Skeletal muscle tissue (tissue), 3 donors: ENCODE measurements at regions not wholly inside any gene's neighbourhood (a gene's known extent, or its start where the extent isn't known, plus 50 kb on each side); places are given as distances from the start of the nearest gene placed in this dataset.

Source experiments
- H3K27ac ChIP-seq: one replicate; pipeline ENCODE4 v1.7.0; 2013; ENCODE audit warnings: mild to moderate bottlenecking, low read depth, low read length, inconsistent platforms
- H3K27me3 ChIP-seq, 3 donors: one replicate each; pipeline ENCODE4 v1.7.0; 2013; ENCODE audit warnings: low read length in 3 of 3; ENCODE audit not compliant: control insufficient read depth in 3 of 3, insufficient read depth in 3 of 3
- H3K36me3 ChIP-seq, 3 donors: one replicate each; pipeline ENCODE4 v1.7.0; 2013; ENCODE audit warnings: low read length in 3 of 3; ENCODE audit not compliant: control insufficient read depth in 3 of 3, insufficient read depth in 3 of 3
- H3K4me1 ChIP-seq, 3 donors: one replicate each; pipeline ENCODE4 v1.7.0; 2013; ENCODE audit warnings: low read length in 3 of 3, mild to moderate bottlenecking in 3 of 3; ENCODE audit not compliant: control insufficient read depth in 3 of 3, insufficient read depth in 3 of 3
- H3K4me3 ChIP-seq, 3 donors: one replicate each; pipeline ENCODE4 v1.7.0; 2013; ENCODE audit warnings: low read length in 3 of 3
- H3K9ac ChIP-seq, 3 donors: one replicate each; pipeline ENCODE4 v1.7.0; 2013; ENCODE audit warnings: low read length in 3 of 3, mild to moderate bottlenecking in 3 of 3, moderate library complexity in 2 of 3, low read depth in 1 of 3
- H3K9me3 ChIP-seq, 3 donors: one replicate each; pipeline ENCODE4 v1.7.0; 2013; ENCODE audit warnings: low read length in 3 of 3; ENCODE audit not compliant: control insufficient read depth in 3 of 3
- donor health status: Osteomylitis.

DNA sequence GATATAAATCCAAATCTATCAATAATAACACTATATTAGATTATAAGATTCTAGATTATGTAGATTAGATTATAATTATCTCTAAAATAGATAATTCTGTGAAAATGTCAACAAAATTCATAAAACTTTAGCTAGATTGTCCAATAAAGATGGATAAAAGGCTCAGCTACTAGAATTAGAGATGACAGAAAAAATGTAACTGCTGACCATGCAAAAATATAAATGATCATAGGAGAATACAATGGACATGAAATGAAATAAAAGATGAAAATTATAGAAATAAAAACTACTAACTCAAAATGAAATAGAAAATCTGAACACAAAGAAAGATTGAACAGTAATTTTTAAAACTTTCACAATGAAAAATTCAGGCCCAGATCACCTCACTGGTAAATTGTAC, 1332.1 kb upstream of the CELF2 start:
- H3K9me3 ChIP-seq = no peaks in the 10 kb centered on the region
- no peak overlapping the region for H3K27ac ChIP-seq
- H3K4me1 ChIP-seq = no peaks in the 10 kb centered on the region
- H3K36me3 ChIP-seq = no peaks in the 10 kb centered on the region
- no peak overlapping the region for H3K9ac ChIP-seq
- no peaks in the 10 kb centered on the region for H3K27me3 ChIP-seq
- H3K4me3 ChIP-seq = no peak overlapping the region

DNA sequence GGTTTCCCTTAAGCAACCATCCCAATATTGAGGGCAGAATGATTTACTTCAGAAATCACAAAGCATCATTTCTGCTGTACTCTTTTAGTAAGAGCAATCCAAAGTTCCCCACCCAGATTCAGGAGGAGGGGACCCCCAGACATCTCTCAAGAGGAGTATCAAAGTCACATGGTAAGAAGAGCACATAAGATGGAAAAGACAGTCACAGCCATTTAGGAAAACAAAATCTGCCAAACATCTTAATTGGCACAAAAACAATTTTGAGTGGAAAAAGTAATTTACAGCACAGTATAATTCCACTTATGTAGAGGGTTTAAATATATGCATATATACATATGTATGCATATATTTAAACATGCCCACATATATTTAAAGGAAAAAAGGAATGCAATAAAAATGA, 1329.0 kb upstream of the CELF2 start:
- Histone ChIP-seq H3K4me3 (no peak overlapping the region), H3K9ac (no peak overlapping the region), H3K4me1 (no peaks in the 10 kb centered on the region), H3K27ac (no peak overlapping the region), H3K9me3 (no peaks in the 10 kb centered on the region), H3K27me3 (no peaks in the 10 kb centered on the region), H3K36me3 (no peaks in the 10 kb centered on the region)

DNA sequence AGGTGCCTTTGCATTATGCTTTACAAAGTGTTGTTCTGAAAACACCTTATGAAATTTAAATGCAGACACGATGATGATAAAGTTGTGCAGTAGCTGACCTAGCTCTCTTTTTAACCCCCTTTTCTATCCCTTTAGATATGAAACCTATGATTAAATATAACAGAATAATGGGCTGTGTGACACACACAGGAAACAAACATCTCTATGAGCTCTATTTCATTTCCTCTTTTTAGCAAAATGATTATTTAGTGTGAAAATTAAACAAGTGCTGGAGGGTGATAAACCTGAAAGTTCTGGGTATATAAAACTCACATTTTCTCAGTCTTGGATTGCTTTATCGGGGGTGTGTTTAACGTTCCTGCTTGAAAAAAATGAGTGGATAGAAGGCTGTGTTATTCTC, 1310.5 kb upstream of the CELF2 start:
- Histone ChIP-seq H3K27me3 (no peaks in the 10 kb centered on the region), H3K4me3 (no peak overlapping the region), H3K4me1 (no peaks in the 10 kb centered on the region), H3K9me3 (peaks cover 0 to 2% (median 0%) of the 10 kb centered on the region in 3 donors), H3K27ac (no peak overlapping the region), H3K36me3 (no peaks in the 10 kb centered on the region), H3K9ac (no peak overlapping the region)

DNA sequence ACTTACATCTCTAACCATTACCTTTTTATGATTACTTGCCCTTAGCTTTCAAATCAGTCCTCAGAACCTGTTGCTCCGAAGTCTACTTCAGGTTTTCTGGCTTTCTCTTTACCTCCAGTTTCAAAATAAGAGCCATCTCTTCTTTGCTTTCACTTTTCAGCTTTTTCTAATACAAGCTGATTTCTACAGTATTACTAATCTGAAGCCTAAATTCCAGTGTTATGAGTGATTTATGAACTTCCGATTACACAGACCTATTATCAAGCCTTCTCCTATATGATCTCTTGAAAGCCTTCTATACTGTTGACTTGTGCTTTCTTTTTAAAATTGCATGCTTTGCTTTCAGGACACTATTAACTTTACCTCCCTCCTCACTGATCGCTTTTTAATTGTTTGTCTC, 1307.8 kb upstream of the CELF2 start:
- Histone ChIP-seq H3K36me3 (no peaks in the 10 kb centered on the region), H3K27me3 (no peaks in the 10 kb centered on the region), H3K9ac (no peak overlapping the region), H3K4me1 (no peaks in the 10 kb centered on the region), H3K9me3 (peaks cover 3 to 12% (median 4%) of the 10 kb centered on the region in 3 donors), H3K27ac (no peak overlapping the region), H3K4me3 (no peak overlapping the region)

DNA sequence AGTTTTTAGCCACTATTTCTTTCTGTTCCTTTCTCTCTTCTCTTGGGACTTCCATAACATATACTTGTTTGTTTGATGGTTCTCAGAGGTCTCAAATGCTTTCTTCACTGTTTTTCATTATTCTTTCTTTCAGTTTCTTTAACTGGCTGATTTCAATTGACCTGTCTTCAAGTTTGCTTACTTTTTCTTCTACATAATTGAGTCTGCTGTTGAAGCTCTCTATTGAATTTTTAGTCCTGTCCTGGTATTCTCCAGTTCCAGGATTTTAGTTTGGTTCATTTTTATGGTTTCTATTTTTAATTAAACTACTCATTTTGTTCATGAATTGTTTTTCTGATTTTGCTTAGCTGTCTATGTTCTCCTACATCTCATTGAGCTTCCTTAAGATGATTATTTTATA, 1305.3 kb upstream of the CELF2 start:
- no peak overlapping the region for H3K27ac ChIP-seq
- H3K27me3 ChIP-seq = no peaks in the 10 kb centered on the region
- H3K4me1 ChIP-seq = no peaks in the 10 kb centered on the region
- no peak overlapping the region for H3K9ac ChIP-seq
- peaks cover 3 to 12% (median 4%) of the 10 kb centered on the region in 3 donors for H3K9me3 ChIP-seq
- no peaks in the 10 kb centered on the region for H3K36me3 ChIP-seq
- H3K4me3 ChIP-seq = no peak overlapping the region

DNA sequence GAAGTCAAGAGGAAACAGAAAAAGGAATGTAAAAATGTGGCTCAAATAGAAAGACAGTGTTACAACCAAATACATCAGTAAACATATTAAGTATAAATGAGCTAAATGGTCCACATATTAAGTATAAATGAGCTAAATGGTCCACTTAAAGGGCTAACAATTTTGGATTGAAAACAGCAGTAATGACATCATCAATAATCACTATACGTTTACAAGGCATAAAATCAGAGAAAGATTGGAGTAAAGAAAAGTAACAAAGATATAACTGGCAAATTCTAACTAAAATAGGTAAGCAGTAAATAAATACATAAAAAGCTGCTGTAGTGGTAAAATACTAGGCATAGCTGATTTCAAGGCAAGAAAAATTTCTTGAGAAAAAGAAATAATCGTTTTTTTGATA, 1298.4 kb upstream of the CELF2 start:
- no peaks in the 10 kb centered on the region for H3K27me3 ChIP-seq
- no peaks in the 10 kb centered on the region for H3K9me3 ChIP-seq
- H3K9ac ChIP-seq = no peak overlapping the region
- no peak overlapping the region for H3K4me3 ChIP-seq
- no peak overlapping the region for H3K27ac ChIP-seq
- no peaks in the 10 kb centered on the region for H3K4me1 ChIP-seq
- no peaks in the 10 kb centered on the region for H3K36me3 ChIP-seq

DNA sequence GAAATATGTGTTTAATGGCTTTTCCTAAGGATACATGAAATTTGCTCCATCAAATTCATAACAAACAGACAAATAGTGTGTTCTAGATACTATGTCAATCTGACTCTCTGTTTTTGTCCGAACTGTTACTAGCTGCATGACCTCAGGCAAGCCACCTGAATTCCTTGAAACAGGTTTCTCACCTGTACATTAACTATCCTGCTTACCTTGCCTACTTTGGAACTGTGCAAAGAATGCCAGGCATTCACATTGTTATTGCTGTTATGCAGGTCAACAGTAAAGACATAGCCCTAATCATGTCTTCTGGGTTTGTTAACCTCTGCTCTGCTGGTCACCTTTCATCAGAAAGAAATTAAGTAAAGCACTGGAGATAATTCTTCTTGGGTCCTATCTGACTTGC, 1283.9 kb upstream of the CELF2 start:
- no peak overlapping the region for H3K27ac ChIP-seq
- H3K4me1 ChIP-seq = no peaks in the 10 kb centered on the region
- peaks cover 0 to 2% (median 0%) of the 10 kb centered on the region in 3 donors for H3K9me3 ChIP-seq
- no peak overlapping the region for H3K4me3 ChIP-seq
- no peaks in the 10 kb centered on the region for H3K36me3 ChIP-seq
- H3K9ac ChIP-seq = no peak overlapping the region
- H3K27me3 ChIP-seq = no peaks in the 10 kb centered on the region

DNA sequence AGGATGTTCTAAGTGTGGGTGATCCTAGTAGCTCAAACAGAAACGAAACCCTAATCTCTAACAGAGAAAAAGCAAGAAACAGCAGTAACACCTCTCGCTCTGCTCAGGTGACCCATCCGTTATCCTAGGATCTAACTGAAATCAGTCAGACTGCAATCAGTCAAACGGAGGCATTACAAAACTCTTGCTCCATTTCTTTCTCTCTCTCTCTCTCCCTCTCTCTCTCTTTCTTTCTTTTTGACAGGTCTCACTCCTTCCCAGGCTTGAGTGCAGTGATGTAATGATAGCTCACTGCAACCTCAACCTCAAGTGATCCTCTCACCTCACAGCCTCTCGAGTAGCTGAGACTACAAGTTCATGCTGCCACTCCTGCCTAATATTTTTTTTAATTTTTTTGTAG, 1283.5 kb upstream of the CELF2 start:
- H3K9ac ChIP-seq = no peak overlapping the region
- H3K36me3 ChIP-seq = no peaks in the 10 kb centered on the region

DNA sequence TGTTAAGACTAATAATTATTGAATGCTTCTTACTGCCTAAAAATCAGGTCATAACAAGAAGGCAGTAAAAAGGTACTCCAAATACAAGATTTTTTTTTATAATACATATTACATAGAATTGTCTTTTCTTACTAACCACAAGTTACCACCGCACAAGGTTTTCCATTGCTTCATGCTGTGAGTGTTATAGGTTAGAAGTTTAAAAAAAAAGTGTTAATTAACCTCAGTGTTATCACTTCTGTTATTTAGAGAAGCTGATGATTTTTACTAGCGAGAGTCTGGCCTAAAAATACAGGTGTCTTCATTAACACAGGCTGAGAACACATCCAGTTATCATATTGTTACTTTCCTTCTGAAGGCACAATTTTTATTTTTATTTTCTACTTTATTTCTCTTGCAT, 1281.9 kb upstream of the CELF2 start:
- H3K27ac ChIP-seq = no peak overlapping the region
- H3K4me1 ChIP-seq = no peaks in the 10 kb centered on the region
- H3K9me3 ChIP-seq = peaks cover 0 to 2% (median 0%) of the 10 kb centered on the region in 3 donors
- no peaks in the 10 kb centered on the region for H3K27me3 ChIP-seq
- H3K9ac ChIP-seq = no peak overlapping the region
- no peaks in the 10 kb centered on the region for H3K36me3 ChIP-seq
- no peak overlapping the region for H3K4me3 ChIP-seq

More for the DNA sequence above, 1283.5 kb upstream of the CELF2 start:
- Histone ChIP-seq H3K4me3 (no peak overlapping the region), H3K9me3 (peaks cover 0 to 2% (median 0%) of the 10 kb centered on the region in 3 donors), H3K4me1 (no peaks in the 10 kb centered on the region), H3K27ac (no peak overlapping the region), H3K27me3 (no peaks in the 10 kb centered on the region)

DNA sequence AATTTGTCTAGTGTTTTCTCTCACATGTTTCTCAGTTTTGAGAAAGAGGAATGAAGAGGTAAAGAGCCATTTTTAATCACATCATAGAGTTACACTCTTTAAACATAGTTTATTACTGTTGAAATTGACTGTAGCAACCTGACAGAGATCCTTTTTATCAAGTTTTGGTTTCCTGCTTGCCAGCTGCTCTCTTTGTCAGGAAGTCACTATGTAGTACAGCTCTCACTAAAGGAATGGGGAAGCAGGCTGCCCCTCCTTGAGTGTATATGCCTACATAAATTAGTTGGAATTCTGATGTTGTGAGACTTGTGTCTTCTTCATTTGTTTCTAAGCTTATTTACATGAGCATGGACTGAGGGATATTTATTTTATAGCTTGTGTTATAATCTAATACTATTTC, 1274.0 kb upstream of the CELF2 start:
- no peak overlapping the region for H3K4me3 ChIP-seq
- no peaks in the 10 kb centered on the region for H3K27me3 ChIP-seq
- H3K9ac ChIP-seq = no peak overlapping the region
- no peak overlapping the region for H3K27ac ChIP-seq
- no peaks in the 10 kb centered on the region for H3K36me3 ChIP-seq
- H3K4me1 ChIP-seq = no peaks in the 10 kb centered on the region
- H3K9me3 ChIP-seq = no peaks in the 10 kb centered on the region

DNA sequence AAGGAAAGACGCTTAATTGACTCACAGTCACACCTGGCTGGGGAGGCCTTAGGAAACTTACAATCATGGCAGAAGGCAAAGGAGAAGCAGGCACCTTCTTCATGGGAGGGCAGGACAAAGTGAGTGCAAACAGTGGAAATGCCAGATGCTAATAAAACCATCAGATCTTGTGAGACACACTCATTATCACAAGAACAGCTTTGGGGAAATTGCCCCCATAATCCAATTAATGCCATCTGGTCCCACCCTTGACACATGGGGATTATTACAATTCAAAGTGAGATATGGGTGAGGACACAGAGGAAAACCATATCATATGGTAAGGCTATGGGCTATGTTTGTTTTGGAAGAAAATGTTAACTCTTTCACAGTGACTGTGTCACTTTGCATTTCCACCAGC, 1272.5 kb upstream of the CELF2 start:
- Histone ChIP-seq H3K36me3 (no peaks in the 10 kb centered on the region), H3K9ac (no peak overlapping the region), H3K4me3 (no peak overlapping the region), H3K4me1 (no peaks in the 10 kb centered on the region), H3K27me3 (no peaks in the 10 kb centered on the region), H3K9me3 (no peaks in the 10 kb centered on the region), H3K27ac (no peak overlapping the region)
